GM19328 (cell line): ENCODE measurements at regions not wholly inside any gene's neighbourhood (a gene's known extent, or its start where the extent isn't known, plus 50 kb on each side); places are given as distances from the start of the nearest gene placed in this dataset.

ENCODE experiments used
- ATAC-seq: cut with Tn5 transposase; IDR thresholded peaks from one replicate; pipeline ENCODE4 v1.9.1; 2021; ENCODE audit warnings: mild to moderate bottlenecking, moderate library complexity; ENCODE audit not compliant: unreplicated experiment

- no peak for ATAC-seq
Observed at GRCh38 chr13:109376936-109377335, 409.4 kb downstream of the IRS2 start.

DNA sequence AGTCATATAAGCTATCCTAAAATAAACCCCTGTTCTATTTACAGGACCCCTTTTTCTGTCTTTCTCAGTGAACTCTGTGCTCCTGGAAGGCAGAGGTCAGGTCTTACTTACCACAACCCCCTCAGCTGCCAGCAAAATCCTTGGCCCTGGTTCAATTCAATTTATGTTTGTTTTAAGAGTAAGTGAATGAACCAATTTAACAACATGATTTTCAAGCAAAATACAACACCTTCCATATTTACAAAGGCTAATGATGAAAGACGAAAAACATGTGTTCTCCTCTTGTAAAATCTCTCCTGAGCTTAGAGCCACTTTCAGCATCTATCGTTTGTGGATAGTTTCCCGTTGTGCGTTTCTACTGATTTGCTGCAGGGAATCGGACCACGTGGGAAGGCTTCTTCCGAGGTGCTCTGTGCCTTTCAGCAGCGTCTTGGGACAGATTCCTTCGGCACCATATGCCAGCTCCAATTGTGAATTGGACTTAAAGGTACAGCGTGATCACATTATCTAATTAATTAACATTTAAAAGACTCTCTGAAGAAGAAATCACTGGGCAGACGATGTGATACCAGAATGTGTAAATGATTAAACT, 411.7 kb downstream of the IRS2 start:
- ATAC-seq, result no peak

GRCh38 chr13:109372666-109373065, 413.7 kb downstream of the IRS2 start:
- no peak for ATAC-seq

DNA sequence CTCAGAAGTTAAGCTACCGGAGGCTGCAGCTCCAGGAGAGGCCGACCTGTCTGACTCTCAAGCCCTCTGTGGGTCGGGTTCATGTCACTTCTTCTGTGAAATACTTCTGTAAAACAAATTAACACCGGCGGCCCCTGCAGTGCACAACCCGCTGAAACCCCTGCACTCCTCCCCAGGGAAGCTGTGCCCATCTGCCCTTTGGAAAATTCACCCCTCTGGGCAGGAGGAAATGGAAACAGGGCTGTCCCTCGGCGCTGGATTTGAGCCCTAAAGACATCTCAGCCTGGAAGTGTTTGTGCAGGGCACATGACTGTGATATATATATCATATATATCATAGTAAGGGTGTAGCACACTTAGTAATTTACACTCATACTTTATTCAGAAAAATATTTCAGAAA, 415.3 kb downstream of the IRS2 start:
- ATAC-seq, result no peak

DNA sequence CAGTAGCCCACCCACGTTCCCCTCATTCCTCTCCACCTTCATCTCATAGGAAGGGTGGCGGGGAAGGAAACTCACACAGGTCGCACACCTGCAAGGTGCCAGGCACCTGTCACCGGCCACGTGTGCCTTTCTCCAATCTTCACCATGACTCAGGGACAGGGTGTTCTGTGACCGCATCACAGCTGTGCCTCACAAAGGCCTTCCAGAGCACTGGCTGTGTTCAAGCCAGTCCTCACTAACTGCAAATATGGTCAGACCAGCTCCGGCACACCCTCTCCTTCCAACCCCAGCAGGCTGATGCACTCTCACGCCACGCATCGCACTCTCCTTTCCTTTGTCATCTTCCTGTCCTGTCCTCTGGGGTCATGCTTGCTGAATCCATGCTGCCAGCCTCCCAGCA, 415.9 kb downstream of the IRS2 start:
- no peak for ATAC-seq

DNA sequence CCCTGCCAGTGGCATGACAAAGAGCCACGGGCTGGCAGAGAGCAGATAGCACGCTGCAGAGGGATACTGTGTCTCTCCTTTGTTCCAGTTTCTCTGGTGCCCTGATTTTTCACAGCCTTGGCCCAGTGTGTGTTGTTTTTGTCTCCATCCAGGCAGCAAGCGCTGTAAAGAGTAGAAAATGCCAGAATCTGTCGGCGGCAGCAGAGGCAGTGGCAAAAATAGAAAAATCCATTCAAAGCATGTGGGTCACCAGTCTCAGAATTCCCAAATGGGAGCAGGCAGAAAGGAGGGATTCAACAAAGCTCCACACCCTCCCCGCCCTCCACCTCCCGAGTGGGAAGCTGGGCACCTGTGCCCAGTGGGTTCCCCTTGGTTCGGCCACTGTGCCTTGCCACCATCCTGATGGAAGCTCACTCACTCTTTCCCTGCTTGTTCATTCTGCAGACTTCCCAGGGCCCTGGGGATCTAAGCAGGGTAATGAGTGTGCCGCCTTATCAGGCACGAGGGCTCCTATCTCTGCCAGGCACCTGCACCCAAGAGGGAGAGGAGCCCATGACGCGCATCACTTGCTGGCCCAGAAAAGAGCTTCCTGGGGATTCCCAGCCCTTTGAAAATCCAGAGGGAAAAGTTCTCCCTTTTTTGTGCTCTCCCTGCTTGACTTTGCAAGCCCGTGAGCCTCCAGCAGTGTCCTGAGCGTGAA, 416.9 kb downstream of the IRS2 start:
- no peak for ATAC-seq

- ATAC-seq, result no peak
Observed at GRCh38 chr13:109368230-109368629, 418.2 kb downstream of the IRS2 start.

GRCh38 chr13:109366525-109366924, 419.9 kb downstream of the IRS2 start:
- no peak for ATAC-seq

DNA sequence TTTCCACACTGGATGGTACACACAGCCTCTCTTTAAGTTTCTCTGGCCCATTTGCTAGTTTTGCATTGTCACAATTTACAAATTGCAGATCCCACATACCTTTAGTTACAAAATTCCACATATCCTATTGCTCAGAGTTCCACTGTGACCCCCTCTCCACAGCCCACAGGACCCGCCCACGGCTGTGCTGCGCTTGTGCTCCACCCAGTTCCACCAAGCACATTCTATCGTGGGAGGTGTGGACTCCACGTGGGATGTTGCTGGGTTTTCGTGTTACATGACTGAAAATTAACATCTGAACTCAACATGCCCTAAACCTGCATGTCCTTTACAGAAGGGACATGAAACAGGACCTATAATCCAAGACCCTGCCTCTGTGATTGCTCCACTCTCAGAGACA, 423.0 kb downstream of the IRS2 start:
- ATAC-seq, result no peak

- ATAC-seq, result no peak
Observed at GRCh38 chr13:109362616-109363015, 423.8 kb downstream of the IRS2 start.

DNA sequence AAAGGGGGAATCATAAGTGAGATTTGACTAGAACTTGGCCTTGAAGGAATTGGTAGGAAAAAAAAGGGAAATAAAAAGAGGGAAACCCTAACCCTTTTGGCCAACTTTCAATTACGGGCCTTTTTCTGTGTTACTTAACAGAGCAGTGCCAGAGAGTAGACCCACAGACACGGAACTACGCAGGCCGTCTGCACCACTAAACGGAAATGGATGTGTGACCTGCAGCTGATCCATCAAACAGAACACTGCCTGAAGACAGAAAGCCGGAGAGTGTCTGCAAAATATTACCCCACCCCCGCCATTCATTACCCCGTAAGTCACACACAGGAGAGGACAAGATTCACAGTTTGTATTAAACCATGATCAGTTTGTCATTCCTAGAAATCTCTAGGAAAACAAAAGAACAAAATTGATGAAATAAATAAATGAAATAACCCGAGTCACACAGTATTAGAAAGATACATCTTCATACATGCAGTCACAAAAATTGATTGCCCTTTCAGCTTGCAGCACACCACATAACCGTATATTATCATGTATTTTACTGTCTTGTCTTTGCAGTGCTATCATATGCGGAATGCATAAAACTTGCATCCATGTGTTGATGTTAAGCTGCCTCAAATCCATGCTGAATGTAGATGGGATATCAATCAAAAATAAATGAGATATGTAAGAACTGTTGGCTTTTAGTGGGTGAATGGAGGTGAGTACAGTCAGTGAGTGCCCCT, 424.7 kb downstream of the IRS2 start:
- ATAC-seq, result no peak

GRCh38 chr13:109357751-109358471, 428.5 kb downstream of the IRS2 start:
- ATAC-seq, result no peak

- no peak for ATAC-seq
Observed at GRCh38 chr13:109355875-109356434, 430.4 kb downstream of the IRS2 start.

- ATAC-seq, result no peak
Observed at GRCh38 chr13:109355166-109355565, 431.2 kb downstream of the IRS2 start.

GRCh38 chr13:109351236-109351635, 435.1 kb downstream of the IRS2 start:
- ATAC-seq, result no peak

GRCh38 chr13:109348519-109349258, 437.7 kb downstream of the IRS2 start:
- ATAC-seq, result no peak

DNA sequence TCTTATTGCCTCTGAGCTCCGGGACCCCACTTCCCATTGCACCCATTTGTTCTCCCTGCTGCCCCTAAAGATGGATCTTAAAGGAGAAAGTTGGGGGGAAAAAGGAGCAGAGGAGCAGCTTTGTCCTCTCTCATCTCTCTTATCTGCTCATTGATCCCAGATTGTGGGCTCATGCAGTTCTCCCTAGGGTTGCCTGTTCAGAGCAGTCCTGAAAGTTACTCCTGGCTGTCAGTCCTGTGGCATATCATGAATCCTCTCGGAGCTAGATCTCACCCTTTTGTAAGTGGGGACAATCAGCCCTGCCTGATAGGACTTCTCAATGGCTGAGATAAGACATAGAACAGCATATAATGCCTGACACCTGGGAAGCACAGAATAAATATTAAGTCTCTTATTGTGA, 440.3 kb downstream of the IRS2 start:
- ATAC-seq, result no peak

- ATAC-seq, result no peak
Observed at GRCh38 chr13:109345433-109345941, 440.9 kb downstream of the IRS2 start.

GRCh38 chr13:109344552-109345157, 441.7 kb downstream of the IRS2 start:
- ATAC-seq, result no peak

DNA sequence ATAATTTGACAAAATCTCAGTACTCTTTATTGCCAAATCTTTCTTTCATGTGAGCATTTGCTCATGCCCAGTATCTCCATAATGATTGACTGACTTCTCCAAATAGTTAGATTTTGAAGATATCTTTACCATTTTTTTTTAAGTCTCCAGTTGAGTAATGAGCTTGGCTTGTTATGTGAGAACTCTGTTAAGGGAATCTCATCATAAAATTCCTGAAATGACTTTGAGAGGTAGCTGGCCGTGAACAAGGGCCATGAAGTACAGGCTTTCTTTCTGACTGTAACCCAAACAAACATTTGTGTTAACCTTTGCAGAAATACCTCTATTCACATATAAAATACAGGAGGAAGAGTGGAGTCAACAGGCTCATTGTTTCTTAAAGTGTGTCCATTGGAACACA, 449.7 kb downstream of the IRS2 start:
- no peak for ATAC-seq
